HG03520 (cell line): ENCODE measurements at regions not wholly inside any gene's neighbourhood (a gene's known extent, or its start where the extent isn't known, plus 50 kb on each side); places are given as distances from the start of the nearest gene placed in this dataset.
"Not testable (repeated sequence)": the region's sequence is repeated elsewhere in the genome, so short reads cannot be mapped to it uniquely, and the experiment has no call there.

Source experiments
- ATAC-seq: cut with Tn5 transposase; IDR thresholded peaks from one replicate; pipeline ENCODE4 v1.9.1; 2021; ENCODE audit warnings: mild to moderate bottlenecking, moderate library complexity; ENCODE audit not compliant: unreplicated experiment

DNA sequence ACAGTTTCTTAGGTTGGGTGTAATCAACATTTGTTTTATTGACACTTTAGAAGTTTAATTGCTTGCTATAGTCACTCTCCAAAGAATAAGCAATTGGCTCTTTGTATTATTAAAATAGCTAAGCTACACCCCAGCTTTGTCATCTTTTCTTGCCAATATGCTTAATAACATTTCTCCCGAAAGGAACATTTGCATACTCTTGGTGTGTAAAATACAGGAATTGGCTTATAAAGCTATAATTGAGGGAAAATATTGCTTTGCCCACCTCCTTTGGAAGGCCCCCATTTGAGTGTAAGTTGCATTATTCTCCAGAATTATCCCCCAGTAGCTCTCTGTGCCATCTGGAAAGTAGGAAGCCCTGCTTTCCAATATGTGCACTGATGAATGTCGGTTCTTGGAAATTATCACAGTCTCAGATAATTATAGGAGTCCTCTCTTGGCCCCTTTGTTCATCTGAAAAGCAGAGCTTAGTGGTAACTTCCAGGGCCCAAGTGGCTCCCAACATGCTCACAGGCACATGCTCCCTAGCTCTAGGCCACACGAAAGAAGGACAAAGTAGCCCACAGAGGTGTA is 92.4 kb upstream of the B3GAT2 start:
- ATAC-seq, result no peak

DNA sequence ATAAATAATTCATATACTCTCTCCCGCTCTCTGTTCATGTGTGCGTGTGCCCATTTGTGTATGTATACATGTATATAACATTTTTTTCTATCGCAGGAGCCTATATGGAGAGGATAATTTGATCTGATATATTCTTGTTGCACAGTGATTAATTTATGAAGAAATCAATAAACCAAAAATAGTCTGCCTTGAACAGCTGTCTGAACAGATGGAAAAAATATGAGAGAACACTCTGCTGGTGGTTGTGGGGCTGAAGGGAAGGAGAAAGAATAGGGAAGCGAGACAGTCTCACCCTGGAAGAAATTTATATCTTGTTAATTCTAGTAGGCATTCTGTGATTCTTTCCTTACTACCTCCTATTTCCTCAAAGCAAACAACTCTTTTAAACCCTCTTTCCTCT is 96.6 kb upstream of the B3GAT2 start:
- ATAC-seq, result no peak

DNA sequence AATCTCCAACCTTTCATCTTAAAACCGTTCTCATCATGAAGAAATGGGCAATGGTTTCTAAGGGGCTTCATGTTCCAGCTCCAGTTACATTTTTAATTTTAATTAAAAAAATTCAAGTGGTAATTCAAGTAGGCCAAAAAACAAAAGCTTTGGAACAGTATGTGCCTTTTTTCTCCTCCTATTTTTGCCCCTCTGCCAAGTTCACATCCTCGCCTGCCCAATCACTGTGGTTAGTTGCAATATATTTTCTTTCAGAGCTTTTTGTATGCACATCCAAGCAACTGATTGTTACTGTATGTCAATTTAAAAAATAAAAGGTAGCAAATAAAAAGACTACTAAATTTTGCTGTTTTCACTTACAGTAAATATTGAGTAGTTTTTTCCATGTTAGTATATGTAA is 99.8 kb upstream of the B3GAT2 start:
- ATAC-seq, result no peak

DNA sequence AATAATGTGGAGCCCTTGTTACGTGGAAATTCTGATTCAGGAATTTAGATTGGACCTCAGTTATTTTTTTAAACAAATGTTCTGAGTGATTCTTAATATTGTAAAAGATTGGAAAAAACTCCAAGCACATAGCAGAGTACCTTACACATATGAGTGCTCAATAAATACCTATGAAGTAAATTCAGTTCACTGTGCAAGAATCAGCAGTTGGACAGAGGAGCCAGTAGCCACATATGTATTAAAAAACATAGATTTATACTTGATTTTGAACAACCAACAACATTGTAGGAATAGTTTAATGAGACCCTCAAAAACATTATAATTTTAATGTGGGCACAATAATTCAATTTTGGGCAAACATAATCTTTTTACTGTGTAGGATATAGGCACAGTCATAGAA is 109.3 kb upstream of the B3GAT2 start:
- ATAC-seq, result no peak

DNA sequence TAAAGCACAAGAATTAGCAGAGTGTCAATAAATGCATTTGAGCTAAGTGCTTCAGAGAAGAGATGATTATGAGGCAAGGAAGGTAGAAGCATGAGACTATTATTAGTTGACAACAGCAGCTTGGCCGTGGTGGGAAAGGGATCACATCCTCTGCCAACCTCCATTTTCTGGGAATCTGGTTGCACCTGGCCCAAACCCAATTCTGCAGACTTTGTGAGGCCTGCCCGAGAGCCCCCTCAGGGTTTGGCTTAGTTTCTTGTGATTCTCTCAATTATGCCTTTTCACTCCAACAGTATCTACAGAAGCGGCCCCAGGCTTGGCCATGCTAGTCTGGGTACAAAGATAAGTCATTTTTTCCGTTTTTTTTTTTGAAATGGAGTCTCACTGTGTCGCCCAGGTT is 111.0 kb upstream of the B3GAT2 start:
- no peak for ATAC-seq

DNA sequence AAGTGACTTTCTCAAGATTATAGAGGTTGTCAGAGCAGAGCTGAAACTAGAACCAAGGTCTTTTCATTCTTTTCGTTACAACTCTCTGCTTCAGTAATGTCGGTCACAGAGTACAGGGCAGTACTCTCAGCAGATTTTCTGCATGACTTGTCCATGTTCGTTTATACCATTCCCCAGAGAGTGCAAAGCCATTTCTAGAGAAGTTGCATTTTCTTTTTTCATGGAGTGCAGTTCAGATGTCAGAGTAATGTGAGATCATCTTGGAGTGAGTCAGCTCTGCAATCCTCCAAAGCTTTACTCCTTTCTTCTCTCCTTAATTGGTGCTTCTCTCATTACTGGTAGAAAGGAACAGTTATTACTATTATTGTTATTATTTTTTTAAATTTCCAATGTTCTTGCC is 115.6 kb upstream of the B3GAT2 start:
- no peak for ATAC-seq

DNA sequence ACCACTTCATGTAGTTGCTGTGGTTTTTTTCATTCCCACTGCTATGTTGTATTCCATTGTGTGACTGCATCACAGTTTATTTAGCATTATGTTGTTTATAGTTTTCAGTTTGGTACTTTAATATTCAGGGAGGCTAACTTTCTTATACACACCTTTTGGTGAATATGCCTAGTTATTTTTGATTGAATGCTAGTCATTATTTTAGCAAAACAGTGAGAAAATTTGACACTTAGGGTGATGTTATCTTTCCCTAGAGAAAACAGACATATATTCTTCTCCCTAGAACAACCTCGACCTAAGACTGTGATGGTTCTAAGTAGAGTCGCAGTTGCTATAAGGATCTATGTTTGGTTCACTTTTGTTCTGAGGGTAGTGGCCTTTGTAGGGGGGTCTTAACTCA is 120.8 kb upstream of the B3GAT2 start:
- no peak for ATAC-seq

DNA sequence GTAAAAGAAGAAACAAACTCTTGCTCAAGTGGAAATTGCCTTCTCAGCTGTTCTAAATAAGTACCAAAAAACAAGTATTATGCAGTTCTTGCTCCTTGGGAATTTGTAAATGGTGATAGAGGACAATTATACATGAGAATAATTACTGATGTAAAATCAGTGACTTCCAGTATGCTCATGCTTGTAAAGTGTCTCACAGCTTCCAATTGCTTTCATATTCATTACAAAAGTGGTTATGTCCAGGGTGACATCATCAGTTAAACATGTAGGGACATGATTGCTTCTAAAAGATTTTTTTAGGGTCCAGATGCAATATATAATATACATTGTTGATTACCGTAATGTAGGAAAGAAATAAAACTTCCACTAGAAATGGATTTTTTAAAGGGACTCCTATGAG is 122.8 kb upstream of the B3GAT2 start:
- no peak for ATAC-seq

DNA sequence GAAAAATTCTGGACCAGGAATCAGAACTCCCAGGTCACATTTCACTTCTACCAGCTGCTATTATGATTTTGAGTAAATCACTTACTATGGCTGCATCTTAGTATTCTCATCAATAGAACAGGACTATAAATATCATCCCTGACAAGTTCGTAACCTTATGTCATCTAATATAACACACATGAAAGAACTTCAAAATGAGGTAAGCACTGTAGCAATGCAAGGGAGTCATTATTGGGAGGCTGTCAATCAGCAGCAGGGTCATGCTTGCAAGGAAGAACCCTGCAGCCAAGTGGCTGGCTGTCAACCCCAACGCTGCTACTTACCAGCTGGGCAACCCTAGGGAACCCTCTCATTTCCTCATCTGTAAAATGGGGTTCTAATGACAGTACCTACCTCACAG is 123.3 kb upstream of the B3GAT2 start:
- no peak for ATAC-seq

DNA sequence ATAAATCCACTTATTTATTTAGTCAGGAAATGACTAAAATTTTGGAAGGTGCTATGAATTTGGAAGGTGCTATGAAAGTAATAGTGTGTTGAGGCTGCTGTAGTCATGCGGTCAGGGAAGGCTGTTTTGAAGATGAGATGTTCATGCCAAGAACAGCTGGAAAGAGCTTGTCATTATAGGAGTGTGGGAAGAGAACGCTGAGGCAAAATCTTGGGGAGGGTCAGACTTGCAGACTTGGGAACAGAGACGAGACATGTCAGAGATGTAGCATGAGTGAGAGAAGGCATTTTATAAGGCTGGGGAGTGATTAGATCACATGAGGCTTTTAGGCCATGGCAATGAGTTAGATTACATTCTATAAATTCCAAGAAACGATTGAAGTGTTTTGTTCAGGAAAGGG is 124.0 kb upstream of the B3GAT2 start:
- ATAC-seq, result no peak

DNA sequence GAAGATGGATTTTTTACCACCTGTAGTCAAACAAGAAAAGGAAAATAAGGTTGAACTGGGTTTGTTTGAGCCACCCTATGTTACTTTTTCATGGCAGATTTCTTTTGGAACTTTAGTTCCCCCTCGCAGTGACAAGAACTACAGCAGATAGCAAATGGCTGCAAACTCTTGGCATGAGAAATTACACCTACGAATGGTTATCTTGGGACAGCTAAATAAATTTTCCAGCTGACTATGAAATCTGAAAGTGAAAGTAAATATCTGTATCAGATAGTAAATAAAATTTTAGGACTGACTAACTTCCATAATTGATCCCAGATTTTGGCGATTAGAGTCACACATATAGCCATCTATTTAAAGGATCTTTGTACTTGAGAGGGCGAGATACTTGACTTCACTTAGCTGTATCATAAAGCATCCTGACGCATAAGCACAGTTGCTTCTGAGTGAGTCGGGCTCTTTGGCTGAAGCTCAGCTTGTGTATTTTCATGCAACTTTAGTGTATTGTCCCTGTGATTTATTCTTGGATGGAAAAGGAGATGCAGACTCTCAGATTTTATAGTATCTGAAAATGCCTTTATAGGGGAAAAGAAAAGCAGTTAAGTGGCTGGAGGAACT is 125.3 kb upstream of the B3GAT2 start:
- ATAC-seq, result no peak

DNA sequence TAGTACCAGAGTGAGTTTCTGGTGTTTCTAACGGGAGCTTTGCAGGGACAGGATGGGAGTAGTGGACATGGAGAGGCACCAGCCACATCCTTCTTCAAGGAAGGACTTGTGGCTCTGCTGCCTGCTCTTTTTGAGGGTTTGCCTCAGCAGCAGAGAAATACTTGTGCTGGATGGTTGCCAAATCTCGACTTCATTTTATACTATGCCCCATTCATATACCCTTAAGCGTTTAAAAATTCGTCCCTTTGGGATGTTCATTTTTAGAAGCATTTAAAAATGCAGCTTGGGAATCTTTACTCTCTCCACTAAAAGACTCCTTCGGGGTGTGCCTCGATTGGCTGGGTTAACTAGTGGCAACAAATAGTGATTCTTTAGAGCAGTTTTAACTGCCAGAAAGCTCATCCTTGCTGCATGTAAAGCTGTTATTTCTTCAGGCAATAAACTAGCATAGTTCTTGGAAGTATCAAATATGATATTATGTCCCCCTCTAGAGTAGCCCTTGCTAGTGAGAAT is 126.5 kb upstream of the B3GAT2 start:
- no peak for ATAC-seq

DNA sequence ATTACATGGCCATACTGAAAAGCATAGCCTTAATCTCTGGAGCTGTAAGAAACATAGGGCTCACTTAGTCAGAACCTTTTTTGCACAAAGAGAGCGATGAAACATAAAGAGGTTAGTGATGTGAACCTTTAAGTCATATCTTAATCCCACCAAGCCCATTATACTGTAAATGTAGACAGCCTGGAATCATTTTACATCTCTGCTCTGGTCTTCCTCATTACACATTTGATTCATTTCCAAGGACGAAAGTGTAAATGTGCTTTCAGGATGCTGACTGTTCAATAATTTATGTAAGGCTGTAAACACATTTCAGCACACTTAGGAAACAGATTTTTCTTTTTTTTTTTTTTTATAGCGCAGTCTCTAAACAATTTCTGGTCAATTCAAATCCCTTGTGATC is 131.3 kb upstream of the B3GAT2 start:
- no peak for ATAC-seq

DNA sequence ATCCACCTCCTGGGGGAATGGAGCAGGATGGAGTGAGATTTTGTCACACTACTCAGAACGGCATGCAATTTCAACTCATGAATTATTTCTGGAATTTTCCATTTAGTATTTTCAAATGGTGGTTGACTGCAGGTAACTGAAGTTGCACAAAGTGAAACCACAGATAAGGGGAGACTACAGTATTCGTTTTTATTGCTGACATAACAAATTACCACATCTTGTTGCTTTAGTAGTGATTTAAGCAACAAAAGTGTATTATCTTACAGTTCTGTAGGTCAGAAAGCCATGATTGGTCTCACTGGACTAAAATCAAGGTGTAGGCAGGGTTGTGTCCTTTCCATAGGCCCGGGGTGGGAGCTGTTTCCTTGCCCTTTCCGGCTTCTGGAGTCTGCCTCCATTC is 133.4 kb upstream of the B3GAT2 start:
- no peak for ATAC-seq

DNA sequence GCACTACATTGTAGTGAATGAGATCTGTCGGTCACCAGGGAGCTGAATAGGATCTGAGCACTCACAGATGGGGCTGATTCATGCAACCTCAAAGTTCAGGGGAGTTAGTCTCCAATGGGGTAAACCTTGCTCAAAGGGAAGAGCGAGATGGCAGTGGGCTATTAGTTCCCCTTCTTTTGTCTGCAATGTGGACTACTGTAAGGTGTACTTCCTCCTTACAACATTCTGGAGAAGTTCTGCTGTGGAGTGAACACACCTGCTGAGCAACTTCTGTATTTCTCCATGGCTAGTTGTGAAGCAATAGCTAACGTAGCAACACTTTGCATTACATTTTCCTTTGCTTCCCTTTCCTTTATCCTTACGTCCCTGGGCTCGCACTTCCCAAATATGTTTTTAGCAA is 134.3 kb upstream of the B3GAT2 start:
- no peak for ATAC-seq

DNA sequence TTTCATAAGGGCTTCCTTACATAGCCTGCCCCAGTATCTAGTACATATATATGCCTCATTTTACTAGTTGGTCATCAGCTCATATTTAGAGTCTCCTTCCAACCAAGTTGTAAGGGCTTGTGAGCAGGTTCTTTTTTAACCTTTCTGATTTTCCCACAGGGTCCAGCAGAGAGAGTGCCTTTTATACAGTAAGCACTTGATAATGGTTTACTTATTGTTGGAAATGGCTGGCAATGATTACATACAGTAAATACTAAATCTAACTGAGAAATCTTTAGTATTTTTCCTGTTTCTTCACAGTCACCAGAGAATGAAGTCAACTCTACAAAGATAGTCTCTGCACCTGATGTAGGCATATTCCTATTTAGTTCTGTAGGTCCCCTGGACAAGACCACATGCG is 135.1 kb upstream of the B3GAT2 start:
- ATAC-seq, result no peak

DNA sequence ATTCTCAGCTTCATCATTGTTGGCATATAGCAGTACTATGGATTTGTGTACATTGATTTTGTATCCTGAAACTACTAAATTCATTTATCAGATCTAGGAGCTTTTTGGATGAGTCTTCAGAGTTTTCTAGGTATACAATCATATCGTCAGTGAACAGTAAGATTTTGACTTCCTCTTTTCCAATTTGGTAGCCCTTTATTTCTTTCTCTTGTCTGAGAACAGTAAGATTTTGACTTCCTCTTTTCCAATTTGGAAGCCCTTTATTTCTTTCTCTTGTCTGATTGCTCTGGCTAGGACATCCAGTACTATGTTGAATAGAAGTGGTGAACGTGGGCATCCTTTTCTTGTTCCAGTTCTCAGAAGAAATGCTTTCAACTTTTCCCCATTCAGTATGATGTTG is 140.4 kb upstream of the B3GAT2 start:
- ATAC-seq, result not testable (repeated sequence)

DNA sequence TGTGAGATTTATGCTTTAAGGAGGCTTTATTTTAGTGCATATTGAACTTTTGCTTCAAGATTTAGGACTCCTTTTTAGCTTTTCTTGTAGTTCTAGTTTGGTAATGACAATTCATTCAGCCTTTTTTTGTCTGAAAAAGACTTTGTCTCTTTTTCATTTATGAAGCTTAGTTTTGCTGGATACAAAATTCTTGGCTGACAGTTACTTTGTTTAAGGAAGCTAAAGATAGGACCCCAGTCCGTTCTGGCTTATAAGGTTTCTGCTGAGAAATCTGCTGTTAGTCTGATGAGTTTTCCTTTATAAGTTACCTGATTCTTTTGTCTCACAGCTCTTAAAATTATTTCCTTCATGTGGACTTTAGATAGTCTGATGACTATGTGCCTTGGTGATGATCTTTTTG is 142.8 kb upstream of the B3GAT2 start:
- ATAC-seq, result no peak

DNA sequence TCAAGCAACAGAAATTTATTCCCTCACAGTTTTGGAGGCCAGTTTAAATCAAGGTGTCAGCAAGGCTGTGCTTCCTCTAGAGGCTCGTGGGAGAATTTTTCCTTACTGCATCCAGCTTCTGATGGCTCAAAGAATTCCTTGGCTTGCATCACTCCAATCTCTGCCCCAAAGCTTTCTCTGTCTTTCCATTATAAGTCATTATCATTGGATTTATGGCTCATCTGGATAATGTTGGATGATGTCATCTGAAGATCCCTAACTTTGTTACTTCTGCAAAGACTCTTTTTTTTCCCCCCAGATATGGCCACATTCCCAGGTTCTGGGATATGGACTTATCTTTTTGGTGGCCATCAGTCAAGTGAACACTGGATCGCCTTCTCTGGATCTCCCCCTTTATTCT is 146.3 kb upstream of the B3GAT2 start:
- no peak for ATAC-seq

DNA sequence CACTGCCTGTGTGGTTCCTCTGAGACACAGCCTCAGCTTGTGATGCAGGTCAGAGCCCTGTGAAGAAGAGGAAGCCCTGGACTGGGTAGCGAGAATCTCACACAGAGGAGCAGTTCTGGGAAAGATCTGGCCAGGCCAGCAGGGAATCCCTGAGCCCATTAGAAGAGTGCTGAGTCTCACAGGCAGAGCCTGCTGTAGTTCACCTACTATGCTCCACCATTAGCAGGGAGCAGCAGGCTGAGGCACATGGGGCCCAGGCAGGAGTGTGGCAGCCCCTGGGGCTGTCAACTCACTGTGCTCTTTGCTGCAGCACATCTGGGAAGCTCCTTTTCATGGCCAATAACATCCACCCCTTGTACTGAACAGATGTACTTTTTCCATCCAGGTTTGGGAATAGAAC is 146.8 kb upstream of the B3GAT2 start:
- no peak for ATAC-seq

DNA sequence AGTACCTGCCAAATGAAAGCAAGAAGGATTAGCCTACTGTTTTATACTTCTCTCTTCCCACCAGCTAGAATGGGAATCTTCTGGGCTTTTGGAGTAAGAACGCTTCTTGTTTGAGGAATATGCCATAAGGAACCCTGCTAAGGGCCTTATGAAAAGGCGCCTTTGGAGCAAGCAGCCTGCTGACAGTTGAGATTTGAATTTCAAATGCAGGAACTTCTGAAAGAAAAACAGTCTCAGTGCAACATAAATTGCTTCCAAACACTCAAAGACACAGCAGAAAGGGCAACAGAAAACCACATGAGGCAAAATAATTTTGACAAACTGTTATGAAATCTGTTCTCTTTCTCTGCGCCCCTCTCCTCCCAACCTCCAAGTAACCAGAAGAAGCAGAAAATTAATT is 149.4 kb upstream of the B3GAT2 start:
- ATAC-seq, result no peak

DNA sequence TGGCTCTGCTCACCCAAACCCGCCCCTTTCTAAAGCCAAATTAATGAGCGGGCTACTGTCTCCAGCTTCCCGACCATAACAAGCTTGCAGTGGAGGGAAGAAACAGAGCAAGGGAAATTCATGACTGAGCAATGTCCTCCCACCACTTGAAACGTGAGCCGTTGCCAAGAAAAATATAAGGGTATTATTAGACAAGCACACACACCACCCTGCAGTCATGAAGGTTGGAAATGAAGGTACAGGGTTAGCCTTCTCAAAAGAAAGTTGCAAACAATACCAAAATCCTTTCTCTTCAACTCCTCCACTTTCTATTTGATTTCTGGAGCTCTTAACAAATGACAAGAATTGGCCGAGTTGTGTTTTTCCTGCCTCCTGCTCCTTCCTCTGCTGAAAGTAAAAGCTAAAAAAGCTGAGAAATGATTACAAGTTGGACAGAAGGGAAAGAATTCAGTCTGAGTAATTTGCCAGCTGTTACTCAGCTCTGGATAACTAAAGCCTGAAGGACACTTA is 151.1 kb upstream of the B3GAT2 start:
- ATAC-seq, result no peak

DNA sequence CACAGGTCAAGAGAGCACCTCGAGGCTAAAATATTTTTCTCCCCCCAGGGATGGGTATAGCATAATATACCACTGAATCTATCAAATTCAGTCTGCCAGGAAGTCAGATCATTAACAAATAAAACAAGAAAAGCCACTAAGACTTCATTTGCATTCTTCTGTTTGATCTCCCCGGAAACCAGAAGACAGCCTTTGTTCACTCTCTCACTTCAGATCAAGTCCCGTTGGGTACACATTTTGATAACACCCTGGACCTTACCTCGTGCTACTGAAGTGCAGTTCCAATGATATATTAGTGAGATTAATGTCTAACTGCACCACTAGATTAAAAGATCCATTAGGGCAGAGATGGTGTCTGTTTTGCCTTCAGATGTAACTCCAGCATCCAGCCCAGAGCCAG is 157.7 kb upstream of the B3GAT2 start:
- ATAC-seq, result no peak
